ENCODE measurements at regions not wholly inside any gene's neighbourhood (a gene's known extent, or its start where the extent isn't known, plus 50 kb on each side); places are given as distances from the start of the nearest gene placed in this dataset.

DNA sequence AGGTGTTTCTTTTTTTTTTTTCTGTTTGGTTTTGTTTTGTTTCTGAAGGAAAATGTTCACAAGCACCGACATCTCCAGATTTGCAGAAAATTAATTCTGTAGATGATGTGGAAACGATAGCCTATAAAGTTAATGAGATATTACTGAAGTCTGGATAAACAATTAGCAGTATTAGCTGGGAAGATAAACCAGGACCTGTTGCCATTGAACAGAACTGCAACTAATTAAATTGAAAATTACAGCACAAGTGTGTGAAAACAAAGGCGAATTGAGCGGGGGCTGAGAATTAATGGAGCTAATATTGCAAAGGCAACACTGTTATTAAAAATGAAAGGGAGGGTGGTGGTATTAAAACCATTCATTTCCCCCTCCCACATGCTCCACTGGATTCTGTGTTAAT lies 107.5 kb upstream of the AJAP1 start:
- no peaks in the 10 kb centered on the region for H3K4me1 ChIP-seq (ENCODE audit: control insufficient read depth, insufficient read depth, low read length)
- H3K9ac ChIP-seq (ENCODE audit: low read length): no peak overlapping the region
- H3K4me3 ChIP-seq (ENCODE audit: low read depth, low read length): no peak overlapping the region
- H3K27me3 ChIP-seq (ENCODE audit: control insufficient read depth, insufficient read depth, low read length): no peaks in the 10 kb centered on the region; the same call in 1 of the 2 replicates
- H3K36me3 ChIP-seq (ENCODE audit: control insufficient read depth, insufficient read depth, low read length): no peaks in the 10 kb centered on the region
- H3K9me3 ChIP-seq (ENCODE audit: control insufficient read depth, insufficient read depth, low read depth, low read length): peaks cover 9% of the 10 kb centered on the region; the same call in 1 of the 2 replicates
- H3K27ac ChIP-seq (ENCODE audit: low read depth, low read length): no peak overlapping the region

- no peaks in the 10 kb centered on the region for H3K36me3 ChIP-seq (ENCODE audit: control insufficient read depth, insufficient read depth, low read length)
- no peak overlapping the region for H3K27ac ChIP-seq (ENCODE audit: low read depth, low read length)
- no peaks in the 10 kb centered on the region for H3K4me1 ChIP-seq (ENCODE audit: control insufficient read depth, insufficient read depth, low read length)
- H3K9me3 ChIP-seq (ENCODE audit: control insufficient read depth, insufficient read depth, low read depth, low read length): no peaks in the 10 kb centered on the region
- H3K4me3 ChIP-seq (ENCODE audit: low read depth, low read length): no peak overlapping the region
- no peak overlapping the region for H3K9ac ChIP-seq (ENCODE audit: low read length)
- H3K27me3 ChIP-seq (ENCODE audit: control insufficient read depth, insufficient read depth, low read length): peaks cover 3% of the 10 kb centered on the region; the same call in 1 of the 2 replicates
Measured at GRCh38 chr1:4549930-4550329, 104.5 kb upstream of the AJAP1 start.

GRCh38 chr1:4550941-4551340 lies 103.5 kb upstream of the AJAP1 start:
- H3K27ac ChIP-seq (ENCODE audit: low read depth, low read length): no peak overlapping the region
- no peak overlapping the region for H3K4me3 ChIP-seq (ENCODE audit: low read depth, low read length)
- no peaks in the 10 kb centered on the region for H3K4me1 ChIP-seq (ENCODE audit: control insufficient read depth, insufficient read depth, low read length)
- H3K9me3 ChIP-seq (ENCODE audit: control insufficient read depth, insufficient read depth, low read depth, low read length): no peaks in the 10 kb centered on the region
- peaks cover 3% of the 10 kb centered on the region; the same call in 1 of the 2 replicates for H3K27me3 ChIP-seq (ENCODE audit: control insufficient read depth, insufficient read depth, low read length)
- H3K36me3 ChIP-seq (ENCODE audit: control insufficient read depth, insufficient read depth, low read length): no peaks in the 10 kb centered on the region
- H3K9ac ChIP-seq (ENCODE audit: low read length): no peak overlapping the region

DNA sequence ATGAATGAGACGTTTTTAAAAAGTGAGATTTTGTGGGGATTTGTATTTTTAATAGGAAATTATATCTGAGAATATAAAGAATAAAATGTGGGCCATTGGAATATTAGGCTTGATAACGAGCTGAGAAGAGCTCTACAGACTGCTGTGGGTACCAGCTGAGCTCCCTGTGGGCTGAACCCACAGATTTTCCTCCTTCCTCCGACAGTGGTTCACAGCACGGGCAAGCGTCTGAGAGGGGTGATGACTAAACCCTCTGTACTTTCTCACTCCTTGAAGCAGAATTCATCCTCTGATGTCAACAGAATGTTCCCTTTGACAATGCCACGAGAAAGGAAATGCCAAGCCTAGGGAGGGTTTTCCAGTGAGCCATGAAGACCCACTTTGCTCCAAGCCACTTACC lies 102.7 kb upstream of the AJAP1 start:
- no peaks in the 10 kb centered on the region for H3K9me3 ChIP-seq (ENCODE audit: control insufficient read depth, insufficient read depth, low read depth, low read length)
- H3K4me3 ChIP-seq (ENCODE audit: low read depth, low read length): no peak overlapping the region
- H3K36me3 ChIP-seq (ENCODE audit: control insufficient read depth, insufficient read depth, low read length): no peaks in the 10 kb centered on the region
- H3K4me1 ChIP-seq (ENCODE audit: control insufficient read depth, insufficient read depth, low read length): no peaks in the 10 kb centered on the region
- H3K9ac ChIP-seq (ENCODE audit: low read length): no peak overlapping the region
- H3K27ac ChIP-seq (ENCODE audit: low read depth, low read length): no peak overlapping the region
- H3K27me3 ChIP-seq (ENCODE audit: control insufficient read depth, insufficient read depth, low read length): 0 out of 2 replicates have a peak, but pooled peaks cover 3% of the 10 kb centered on the region

- Histone ChIP-seq H3K27ac (ENCODE audit: low read depth, low read length) (no peak overlapping the region), H3K36me3 (ENCODE audit: control insufficient read depth, insufficient read depth, low read length) (no peaks in the 10 kb centered on the region), H3K9ac (ENCODE audit: low read length) (no peak overlapping the region), H3K4me1 (ENCODE audit: control insufficient read depth, insufficient read depth, low read length) (no peaks in the 10 kb centered on the region), H3K27me3 (ENCODE audit: control insufficient read depth, insufficient read depth, low read length) (0 out of 2 replicates have a peak, but pooled peaks cover 3% of the 10 kb centered on the region), H3K4me3 (ENCODE audit: low read depth, low read length) (no peak overlapping the region), H3K9me3 (ENCODE audit: control insufficient read depth, insufficient read depth, low read depth, low read length) (no peaks in the 10 kb centered on the region)
Measured at GRCh38 chr1:4553761-4554160, 100.6 kb upstream of the AJAP1 start.

DNA sequence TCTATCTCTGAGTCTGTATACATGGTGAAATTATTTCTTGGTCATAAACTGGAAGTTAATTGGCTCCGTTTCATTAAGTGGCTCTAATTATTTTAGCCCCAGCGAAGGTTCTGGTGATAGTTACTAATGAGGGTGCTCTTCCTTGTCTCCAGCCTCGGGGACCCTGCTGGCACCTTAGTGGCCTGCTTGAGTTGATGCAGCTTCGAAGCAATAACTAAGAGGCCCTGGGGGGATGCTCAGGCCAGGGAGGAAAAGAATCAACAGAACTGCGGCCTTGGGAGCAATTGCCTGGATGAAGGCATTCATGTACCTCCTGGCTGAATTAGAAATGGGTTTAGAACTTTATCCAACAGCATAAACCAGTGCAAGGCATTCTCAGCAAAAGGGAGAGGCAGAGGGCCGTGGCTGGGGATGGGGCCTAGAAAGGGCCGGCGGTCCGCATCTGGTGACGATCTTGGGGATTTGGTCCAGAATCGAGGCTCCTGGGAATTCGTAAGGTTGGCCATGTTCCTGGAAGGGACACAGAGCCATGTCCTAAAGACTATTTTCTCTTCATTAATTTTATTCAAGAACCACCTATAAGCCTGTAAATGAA lies 100.0 kb upstream of the AJAP1 start:
- 0 out of 2 replicates have a peak, but pooled peaks cover 3% of the 10 kb centered on the region for H3K27me3 ChIP-seq (ENCODE audit: control insufficient read depth, insufficient read depth, low read length)
- H3K4me1 ChIP-seq (ENCODE audit: control insufficient read depth, insufficient read depth, low read length): no peaks in the 10 kb centered on the region
- no peak overlapping the region for H3K9ac ChIP-seq (ENCODE audit: low read length)
- no peak overlapping the region for H3K4me3 ChIP-seq (ENCODE audit: low read depth, low read length)
- H3K36me3 ChIP-seq (ENCODE audit: control insufficient read depth, insufficient read depth, low read length): no peaks in the 10 kb centered on the region
- H3K9me3 ChIP-seq (ENCODE audit: control insufficient read depth, insufficient read depth, low read depth, low read length): no peaks in the 10 kb centered on the region
- H3K27ac ChIP-seq (ENCODE audit: low read depth, low read length): no peak overlapping the region

DNA sequence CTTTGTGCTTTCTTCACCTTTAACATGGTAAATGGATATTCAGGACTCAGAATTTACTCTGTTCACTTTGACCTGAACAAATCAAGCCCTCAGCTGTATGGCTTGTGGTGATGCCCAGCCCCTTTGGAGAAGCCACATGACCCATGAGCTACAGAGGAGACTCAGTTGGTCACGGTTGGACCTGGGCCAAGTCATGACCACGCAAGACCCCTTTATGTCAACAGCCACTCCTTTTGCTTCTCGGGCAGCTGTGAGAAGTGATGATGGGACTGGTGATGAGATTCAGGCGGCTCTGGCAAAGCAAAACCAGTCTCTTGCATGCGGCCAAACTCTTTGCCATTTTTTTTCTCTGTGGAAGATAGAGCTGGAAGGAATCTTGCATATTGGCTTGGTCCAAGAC lies 96.5 kb upstream of the AJAP1 start:
- Histone ChIP-seq H3K9ac (ENCODE audit: low read length) (no peak overlapping the region), H3K4me3 (ENCODE audit: low read depth, low read length) (no peak overlapping the region), H3K36me3 (ENCODE audit: control insufficient read depth, insufficient read depth, low read length) (no peaks in the 10 kb centered on the region), H3K27ac (ENCODE audit: low read depth, low read length) (no peak overlapping the region), H3K4me1 (ENCODE audit: control insufficient read depth, insufficient read depth, low read length) (no peaks in the 10 kb centered on the region; the same call in 1 of the 2 replicates), H3K9me3 (ENCODE audit: control insufficient read depth, insufficient read depth, low read depth, low read length) (no peaks in the 10 kb centered on the region), H3K27me3 (ENCODE audit: control insufficient read depth, insufficient read depth, low read length) (no peaks in the 10 kb centered on the region)

DNA sequence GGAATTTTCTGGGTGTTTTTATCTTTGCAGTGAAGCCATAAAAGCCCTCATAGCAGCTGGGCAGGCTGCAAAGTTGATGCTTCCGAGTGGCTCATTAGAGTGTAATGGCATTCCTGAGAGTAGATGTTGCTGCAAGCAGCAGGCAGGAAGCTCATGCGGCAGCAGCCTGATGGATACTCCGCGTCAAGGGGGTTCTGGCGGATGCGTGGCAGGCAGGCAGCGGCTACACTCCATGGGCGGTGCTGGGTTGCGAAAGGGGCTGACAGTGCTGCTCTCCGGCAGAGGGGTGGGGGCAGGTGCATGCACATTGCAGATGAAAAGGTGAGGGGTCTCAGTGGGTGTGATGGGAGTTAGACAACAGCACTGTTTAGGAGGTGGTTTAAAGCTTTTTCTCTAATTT lies 93.2 kb upstream of the AJAP1 start:
- H3K9me3 ChIP-seq (ENCODE audit: control insufficient read depth, insufficient read depth, low read depth, low read length): no peaks in the 10 kb centered on the region
- H3K36me3 ChIP-seq (ENCODE audit: control insufficient read depth, insufficient read depth, low read length): no peaks in the 10 kb centered on the region
- no peak overlapping the region for H3K4me3 ChIP-seq (ENCODE audit: low read depth, low read length)
- H3K4me1 ChIP-seq (ENCODE audit: control insufficient read depth, insufficient read depth, low read length): no peaks in the 10 kb centered on the region; the same call in 1 of the 2 replicates
- H3K27me3 ChIP-seq (ENCODE audit: control insufficient read depth, insufficient read depth, low read length): no peaks in the 10 kb centered on the region
- H3K9ac ChIP-seq (ENCODE audit: low read length): no peak overlapping the region
- no peak overlapping the region for H3K27ac ChIP-seq (ENCODE audit: low read depth, low read length)

GRCh38 chr1:4562321-4562720 lies 92.1 kb upstream of the AJAP1 start:
- Histone ChIP-seq H3K4me1 (ENCODE audit: control insufficient read depth, insufficient read depth, low read length) (no peaks in the 10 kb centered on the region; the same call in 1 of the 2 replicates), H3K27me3 (ENCODE audit: control insufficient read depth, insufficient read depth, low read length) (no peaks in the 10 kb centered on the region), H3K4me3 (ENCODE audit: low read depth, low read length) (no peak overlapping the region), H3K9ac (ENCODE audit: low read length) (no peak overlapping the region), H3K9me3 (ENCODE audit: control insufficient read depth, insufficient read depth, low read depth, low read length) (no peaks in the 10 kb centered on the region), H3K36me3 (ENCODE audit: control insufficient read depth, insufficient read depth, low read length) (no peaks in the 10 kb centered on the region), H3K27ac (ENCODE audit: low read depth, low read length) (no peak overlapping the region)

DNA sequence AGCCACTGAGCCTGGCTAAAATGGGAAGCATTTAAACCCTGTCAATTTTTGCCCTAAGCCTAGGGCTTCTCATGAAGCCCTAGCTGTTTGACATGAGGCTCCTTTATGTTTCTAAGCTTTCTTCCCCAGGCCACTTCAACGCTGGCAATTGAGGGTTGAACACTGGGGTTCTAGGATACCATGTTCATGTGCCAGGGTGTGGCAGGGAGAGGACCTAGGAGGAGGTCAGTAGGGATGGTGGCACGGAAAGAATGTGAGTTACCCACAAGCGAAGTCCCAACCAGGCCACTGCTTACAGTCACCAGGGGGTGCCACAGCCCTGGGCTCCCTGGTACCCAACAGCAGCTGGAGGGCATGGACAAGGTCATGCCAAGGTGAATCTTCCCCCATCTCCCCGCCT lies 90.8 kb upstream of the AJAP1 start:
- H3K9ac ChIP-seq (ENCODE audit: low read length): no peak overlapping the region
- no peaks in the 10 kb centered on the region for H3K27me3 ChIP-seq (ENCODE audit: control insufficient read depth, insufficient read depth, low read length)
- no peaks in the 10 kb centered on the region for H3K36me3 ChIP-seq (ENCODE audit: control insufficient read depth, insufficient read depth, low read length)
- no peaks in the 10 kb centered on the region; the same call in 1 of the 2 replicates for H3K4me1 ChIP-seq (ENCODE audit: control insufficient read depth, insufficient read depth, low read length)
- no peak overlapping the region for H3K27ac ChIP-seq (ENCODE audit: low read depth, low read length)
- no peaks in the 10 kb centered on the region for H3K9me3 ChIP-seq (ENCODE audit: control insufficient read depth, insufficient read depth, low read depth, low read length)
- H3K4me3 ChIP-seq (ENCODE audit: low read depth, low read length): no peak overlapping the region

GRCh38 chr1:4564051-4564450 lies 90.4 kb upstream of the AJAP1 start:
- Histone ChIP-seq H3K9me3 (ENCODE audit: control insufficient read depth, insufficient read depth, low read depth, low read length) (no peaks in the 10 kb centered on the region), H3K4me1 (ENCODE audit: control insufficient read depth, insufficient read depth, low read length) (no peaks in the 10 kb centered on the region; the same call in 1 of the 2 replicates), H3K4me3 (ENCODE audit: low read depth, low read length) (no peak overlapping the region)

More at GRCh38 chr1:4564051-4564450, 90.4 kb upstream of the AJAP1 start:
- Histone ChIP-seq H3K27ac (ENCODE audit: low read depth, low read length) (no peak overlapping the region), H3K27me3 (ENCODE audit: control insufficient read depth, insufficient read depth, low read length) (no peaks in the 10 kb centered on the region), H3K9ac (ENCODE audit: low read length) (no peak overlapping the region), H3K36me3 (ENCODE audit: control insufficient read depth, insufficient read depth, low read length) (no peaks in the 10 kb centered on the region)

All from HUES6 (cell line).